ENCODE measurements at regions not wholly inside any gene's neighbourhood (a gene's known extent, or its start where the extent isn't known, plus 50 kb on each side); places are given as distances from the start of the nearest gene placed in this dataset.
A peak's percentile ranks its signal among the peaks of the same experiment; 100 is the strongest.

- H3K4me3 ChIP-seq, result no peak overlapping the region
- no peak for TF ChIP-seq CTCF (IDR thresholded peaks at IDR 0.05)
- peaks cover 0 to 8% (median 0%) of the 10 kb centered on the region in 7 donors for H3K27me3 ChIP-seq
- H3K4me1 ChIP-seq, result peaks cover 3 to 41% (median 18%) of the 10 kb centered on the region in 9 donors
- no peak for DNase-seq
- 80 to 95% methylated on average over 7 of the region's 7 CpGs for WGBS, 2 donors
- H3K9me3 ChIP-seq, result no peaks in the 10 kb centered on the region
- intact Hi-C loops (cut with DNase I), result loop anchor here in 2 of 10 donors (1.0 to 10.0 kb wide), 2 partner anchors 17 to 94 kb away; no protein-coding TSS in a partner anchor
- no peak overlapping the region for H3K27ac ChIP-seq
- ATAC-seq, result no peak
- H3K36me3 ChIP-seq, result no peaks in the 10 kb centered on the region
Measured at GRCh38 chr7:106180721-106181120, 68.6 kb upstream of the SYPL1 start.

- Histone ChIP-seq H3K36me3 (no peaks in the 10 kb centered on the region), H3K4me1 (peaks cover 3 to 41% (median 18%) of the 10 kb centered on the region in 9 donors), H3K4me3 (no peak overlapping the region), H3K27ac (peak overlapping the region in 3 of 10 donors; percentile 3 to 25 (median 14)), H3K27me3 (peaks cover 0 to 10% (median 0%) of the 10 kb centered on the region in 7 donors), H3K9me3 (no peaks in the 10 kb centered on the region)
- ATAC-seq (no peak), DNase-seq (no peak)
- intact Hi-C loops (cut with DNase I), result loop anchor here in 9 of 10 donors (2.0 to 10.0 kb wide), 14 partner anchors 38 to 558 kb away; partner anchors contain the start of genes NAMPT (in 3 of the 9) and CCDC71L (in 2 of the 9)
- WGBS, 2 donors, result 97 to 99% methylated on average over 4 of the region's 4 CpGs
- TF ChIP-seq CTCF (IDR thresholded peaks at IDR 0.05), result no peak
Measured at GRCh38 chr7:106179256-106179655, 67.1 kb upstream of the SYPL1 start.

GRCh38 chr7:106178593-106179134 is 66.6 kb upstream of the SYPL1 start:
- H3K27ac ChIP-seq, result peak overlapping the region in 5 of 10 donors; percentile 14 to 73 (median 61)
- H3K4me3 ChIP-seq, result no peak overlapping the region
- ATAC-seq, result peak in 7 of 8 donors; percentile 61 to 83 (median 66)
- peak in 1 of 2 donors; percentile 20 for DNase-seq
- no peaks in the 10 kb centered on the region for H3K9me3 ChIP-seq
- no peaks in the 10 kb centered on the region for H3K36me3 ChIP-seq
- TF ChIP-seq CTCF (IDR thresholded peaks at IDR 0.05), result peak in 6 of 9 donors; percentile 28 to 49 (median 42)
- peaks cover 0 to 10% (median 0%) of the 10 kb centered on the region in 7 donors for H3K27me3 ChIP-seq
- WGBS, 2 donors, result 96 to 98% methylated on average over 3 of the region's 3 CpGs
- H3K4me1 ChIP-seq, result peaks cover 3 to 41% (median 18%) of the 10 kb centered on the region in 9 donors
- intact Hi-C loops (cut with DNase I), result loop anchor here (1.0 to 10.0 kb wide), 15 partner anchors 38 to 559 kb away; partner anchors contain the start of genes NAMPT (in 3 of the 10) and CCDC71L (in 2 of the 10)

- ATAC-seq (peak; percentile 32 to 76 (median 57)), DNase-seq (peak in 1 of 2 donors; percentile 26)
- intact Hi-C loops (cut with DNase I), result loop anchor here (1.0 to 10.0 kb wide), 18 partner anchors 39 to 559 kb away; partner anchors contain the start of genes NAMPT (in 4 of the 10) and CCDC71L (in 3 of the 10)
- H3K4me1 ChIP-seq, result peaks cover 3 to 41% (median 18%) of the 10 kb centered on the region in 9 donors
- TF ChIP-seq CTCF (IDR thresholded peaks at IDR 0.05), result no peak
- H3K9me3 ChIP-seq, result no peaks in the 10 kb centered on the region
- 50 to 53% methylated on average over 11 of the region's 11 CpGs for WGBS, 2 donors
- peak overlapping the region in 7 of 10 donors; percentile 4 to 73 (median 47) for H3K27ac ChIP-seq
- no peak overlapping the region for H3K4me3 ChIP-seq
- H3K36me3 ChIP-seq, result no peaks in the 10 kb centered on the region
- peaks cover 0 to 10% (median 0%) of the 10 kb centered on the region in 7 donors for H3K27me3 ChIP-seq
Measured at GRCh38 chr7:106177738-106178592, 65.9 kb upstream of the SYPL1 start.
